Osteocyte (in vitro differentiated cells): ENCODE measurements at regions not wholly inside any gene's neighbourhood (a gene's known extent, or its start where the extent isn't known, plus 50 kb on each side); places are given as distances from the start of the nearest gene placed in this dataset.

ENCODE experiments used
- DNase-seq: peaks from one replicate; pipeline ENCODE4 v3.0.0; 2021; ENCODE audit warnings: mixed read lengths; ENCODE audit not compliant: unreplicated experiment; ENCODE audit errors: extremely low spot score
- H3K27ac Mint-ChIP-seq: one replicate; pipeline ENCODE4 v1.8.0; 2021; ENCODE audit warnings: mild to moderate bottlenecking, mixed read lengths; ENCODE audit not compliant: unreplicated experiment
- H3K27me3 Mint-ChIP-seq: one replicate; pipeline ENCODE4 v1.8.0; 2021; ENCODE audit warnings: mixed read lengths; ENCODE audit not compliant: unreplicated experiment
- H3K36me3 Mint-ChIP-seq: one replicate; pipeline ENCODE4 v1.8.0; 2021; ENCODE audit warnings: mixed read lengths; ENCODE audit not compliant: unreplicated experiment
- H3K4me1 Mint-ChIP-seq: one replicate; pipeline ENCODE4 v1.8.0; 2021; ENCODE audit warnings: mixed read lengths; ENCODE audit not compliant: unreplicated experiment
- H3K4me3 Mint-ChIP-seq: one replicate; pipeline ENCODE4 v1.8.0; 2021; ENCODE audit warnings: mild to moderate bottlenecking, moderate library complexity, mixed read lengths; ENCODE audit not compliant: unreplicated experiment
- H3K9me3 Mint-ChIP-seq: one replicate; pipeline ENCODE4 v1.8.0; 2021; ENCODE audit warnings: mixed read lengths; ENCODE audit not compliant: unreplicated experiment
- TF ChIP-seq, protein P1 (sequence below): fragments of 200-600 bp; sonication (generic); IDR thresholded peaks from 2 replicates; pipeline ENCODE4 v1.5.0; 2021; ENCODE audit warnings: antibody characterized with exemption, mild to moderate bottlenecking, moderate library complexity

GRCh38 chr13:106423530-106423929 is 111.9 kb downstream of the EFNB2 start:
- Mint-ChIP-seq H3K4me1 (peaks cover 9% of the 10 kb centered on the region), H3K9me3 (no peaks in the 10 kb centered on the region), H3K36me3 (no peaks in the 10 kb centered on the region), H3K27me3 (no peaks in the 10 kb centered on the region), H3K4me3 (no peak overlapping the region), H3K27ac (no peak overlapping the region)
- no peak for DNase-seq
- TF ChIP-seq, protein P1, sequence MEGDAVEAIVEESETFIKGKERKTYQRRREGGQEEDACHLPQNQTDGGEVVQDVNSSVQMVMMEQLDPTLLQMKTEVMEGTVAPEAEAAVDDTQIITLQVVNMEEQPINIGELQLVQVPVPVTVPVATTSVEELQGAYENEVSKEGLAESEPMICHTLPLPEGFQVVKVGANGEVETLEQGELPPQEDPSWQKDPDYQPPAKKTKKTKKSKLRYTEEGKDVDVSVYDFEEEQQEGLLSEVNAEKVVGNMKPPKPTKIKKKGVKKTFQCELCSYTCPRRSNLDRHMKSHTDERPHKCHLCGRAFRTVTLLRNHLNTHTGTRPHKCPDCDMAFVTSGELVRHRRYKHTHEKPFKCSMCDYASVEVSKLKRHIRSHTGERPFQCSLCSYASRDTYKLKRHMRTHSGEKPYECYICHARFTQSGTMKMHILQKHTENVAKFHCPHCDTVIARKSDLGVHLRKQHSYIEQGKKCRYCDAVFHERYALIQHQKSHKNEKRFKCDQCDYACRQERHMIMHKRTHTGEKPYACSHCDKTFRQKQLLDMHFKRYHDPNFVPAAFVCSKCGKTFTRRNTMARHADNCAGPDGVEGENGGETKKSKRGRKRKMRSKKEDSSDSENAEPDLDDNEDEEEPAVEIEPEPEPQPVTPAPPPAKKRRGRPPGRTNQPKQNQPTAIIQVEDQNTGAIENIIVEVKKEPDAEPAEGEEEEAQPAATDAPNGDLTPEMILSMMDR: no peak

DNA sequence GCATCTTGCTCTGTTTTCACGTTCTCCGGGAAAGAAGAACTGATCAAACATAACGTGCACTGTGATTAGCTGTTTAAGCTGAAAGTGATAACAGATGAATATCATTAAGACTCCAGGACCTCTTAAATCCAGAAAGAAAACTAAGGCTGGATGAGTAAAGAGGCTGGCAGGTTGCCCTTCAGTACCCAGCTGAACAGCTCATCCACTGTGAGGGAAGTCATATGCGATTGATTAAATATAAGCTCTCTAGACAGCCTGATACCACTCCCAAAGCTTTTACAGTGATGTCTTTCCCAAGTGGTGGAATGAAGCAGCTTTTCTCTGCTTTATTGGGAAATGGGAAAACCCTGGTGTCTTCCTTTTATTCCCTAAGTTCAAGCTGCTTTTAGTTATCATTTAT is 116.9 kb downstream of the EFNB2 start:
- Mint-ChIP-seq H3K9me3 (no peaks in the 10 kb centered on the region), H3K27me3 (no peaks in the 10 kb centered on the region), H3K4me1 (peaks cover 7% of the 10 kb centered on the region), H3K36me3 (no peaks in the 10 kb centered on the region), H3K4me3 (no peak overlapping the region), H3K27ac (no peak overlapping the region)
- no peak for DNase-seq
- TF ChIP-seq, protein P1: no peak

DNA sequence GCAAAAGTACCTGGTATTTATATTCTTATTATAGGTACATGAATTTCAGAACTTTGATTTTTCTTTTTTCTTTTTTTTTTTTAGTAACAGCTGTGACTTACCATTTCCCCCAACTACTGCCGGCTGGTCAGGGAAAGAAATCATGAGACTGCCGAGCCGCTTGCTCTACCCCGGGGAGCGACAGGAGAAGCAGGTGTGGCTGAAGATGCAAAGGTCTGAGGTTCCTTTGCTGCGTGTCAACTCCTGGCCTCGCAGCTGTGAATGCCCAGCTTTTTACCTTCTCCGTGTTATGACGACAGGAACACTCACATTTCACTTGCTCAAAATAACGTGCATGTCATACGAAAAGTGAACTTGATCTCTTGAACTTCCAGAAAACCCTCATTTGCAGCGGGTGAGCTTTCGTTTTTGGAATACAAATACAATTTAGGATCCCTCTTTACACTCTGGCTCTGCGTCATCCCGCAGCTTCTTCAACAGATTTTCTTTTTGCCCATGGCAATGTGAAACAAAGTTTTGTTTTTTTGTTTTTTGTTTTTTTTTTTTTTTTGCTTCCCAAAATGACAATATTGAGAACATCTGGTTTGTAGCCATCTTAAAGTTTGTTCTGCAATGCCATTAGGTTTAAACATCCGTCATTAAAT is 117.9 kb downstream of the EFNB2 start:
- H3K4me3 Mint-ChIP-seq: no peak overlapping the region
- H3K27ac Mint-ChIP-seq: no peak overlapping the region
- no peaks in the 10 kb centered on the region for H3K36me3 Mint-ChIP-seq
- H3K27me3 Mint-ChIP-seq: no peaks in the 10 kb centered on the region
- peaks cover 7% of the 10 kb centered on the region for H3K4me1 Mint-ChIP-seq
- no peak for DNase-seq
- H3K9me3 Mint-ChIP-seq: no peaks in the 10 kb centered on the region
- TF ChIP-seq, protein P1: no peak

GRCh38 chr13:106416645-106417044 is 118.8 kb downstream of the EFNB2 start:
- Mint-ChIP-seq H3K9me3 (no peaks in the 10 kb centered on the region), H3K4me1 (peaks cover 7% of the 10 kb centered on the region), H3K27ac (no peak overlapping the region), H3K4me3 (no peak overlapping the region), H3K36me3 (no peaks in the 10 kb centered on the region), H3K27me3 (no peaks in the 10 kb centered on the region)
- DNase-seq: no peak
- TF ChIP-seq, protein P1: no peak

DNA sequence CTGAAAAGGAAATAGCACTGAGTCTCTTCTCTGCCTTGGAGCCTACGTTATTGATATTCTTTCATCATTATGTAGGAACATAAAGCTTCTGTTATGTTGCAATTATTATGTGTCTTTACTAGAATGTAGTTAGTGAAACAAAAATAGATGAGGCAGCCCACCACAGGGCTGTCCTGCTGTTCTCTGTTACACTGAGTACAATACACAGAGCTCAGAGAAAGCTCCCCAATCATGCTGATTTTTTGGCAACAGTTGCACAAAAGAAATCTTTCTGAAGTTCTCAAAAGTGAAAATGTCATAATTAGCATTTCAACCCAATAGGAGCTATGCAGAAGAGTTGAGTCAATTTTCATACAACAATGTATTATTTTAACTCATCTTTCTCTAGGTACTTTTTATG is 119.5 kb downstream of the EFNB2 start:
- DNase-seq: no peak
- TF ChIP-seq, protein P1: no peak
- Mint-ChIP-seq H3K4me3 (no peak overlapping the region), H3K27ac (no peak overlapping the region), H3K4me1 (peaks cover 7% of the 10 kb centered on the region), H3K36me3 (no peaks in the 10 kb centered on the region), H3K27me3 (no peaks in the 10 kb centered on the region), H3K9me3 (no peaks in the 10 kb centered on the region)
